ENCODE measurements at regions not wholly inside any gene's neighbourhood (a gene's known extent, or its start where the extent isn't known, plus 50 kb on each side); places are given as distances from the start of the nearest gene placed in this dataset.

DNA sequence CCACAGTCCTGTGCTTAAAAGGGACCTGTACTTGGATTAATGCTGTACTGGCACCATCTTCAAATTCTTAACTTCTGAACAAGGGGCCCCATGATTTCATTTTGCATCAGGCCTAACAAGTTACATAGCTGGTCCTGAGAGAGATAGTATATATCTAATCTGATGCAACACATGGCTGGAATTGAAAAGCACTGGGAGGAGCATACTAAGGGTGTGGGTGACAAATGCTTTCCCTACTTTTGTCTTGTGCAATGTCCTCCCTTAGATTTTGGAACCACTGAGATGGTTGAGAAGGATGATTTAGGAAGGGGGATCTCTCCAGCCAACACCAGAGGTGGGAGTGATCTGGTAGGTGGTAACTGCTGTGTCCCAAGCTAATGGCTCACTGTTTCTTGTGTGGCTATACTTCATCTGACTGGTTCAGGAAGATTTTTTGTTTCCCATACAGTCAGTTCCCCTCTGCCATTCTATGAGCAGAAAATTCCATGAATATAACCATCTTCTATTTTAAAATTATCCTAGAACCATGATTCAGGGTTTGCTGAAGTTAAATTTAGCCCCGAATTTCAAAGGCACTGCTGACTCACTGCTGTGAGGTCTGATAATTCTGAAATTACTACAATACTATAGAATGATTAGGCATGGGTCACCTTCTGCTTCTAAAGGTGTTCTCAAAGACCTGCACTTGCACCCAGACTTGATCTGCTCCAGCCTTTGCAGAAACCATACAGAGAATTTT is 108.3 kb upstream of the NCKAP5 start:
- TF ChIP-seq, protein P1, sequence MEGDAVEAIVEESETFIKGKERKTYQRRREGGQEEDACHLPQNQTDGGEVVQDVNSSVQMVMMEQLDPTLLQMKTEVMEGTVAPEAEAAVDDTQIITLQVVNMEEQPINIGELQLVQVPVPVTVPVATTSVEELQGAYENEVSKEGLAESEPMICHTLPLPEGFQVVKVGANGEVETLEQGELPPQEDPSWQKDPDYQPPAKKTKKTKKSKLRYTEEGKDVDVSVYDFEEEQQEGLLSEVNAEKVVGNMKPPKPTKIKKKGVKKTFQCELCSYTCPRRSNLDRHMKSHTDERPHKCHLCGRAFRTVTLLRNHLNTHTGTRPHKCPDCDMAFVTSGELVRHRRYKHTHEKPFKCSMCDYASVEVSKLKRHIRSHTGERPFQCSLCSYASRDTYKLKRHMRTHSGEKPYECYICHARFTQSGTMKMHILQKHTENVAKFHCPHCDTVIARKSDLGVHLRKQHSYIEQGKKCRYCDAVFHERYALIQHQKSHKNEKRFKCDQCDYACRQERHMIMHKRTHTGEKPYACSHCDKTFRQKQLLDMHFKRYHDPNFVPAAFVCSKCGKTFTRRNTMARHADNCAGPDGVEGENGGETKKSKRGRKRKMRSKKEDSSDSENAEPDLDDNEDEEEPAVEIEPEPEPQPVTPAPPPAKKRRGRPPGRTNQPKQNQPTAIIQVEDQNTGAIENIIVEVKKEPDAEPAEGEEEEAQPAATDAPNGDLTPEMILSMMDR (IDR thresholded peaks at IDR 0.05; ENCODE audit: low read depth, low read length) = no peak
- TF ChIP-seq MYC (IDR thresholded peaks at IDR 0.05; ENCODE audit: low read depth, low read length) = no peak

All from NB4 (cell line).